ENCODE measurements at regions not wholly inside any gene's neighbourhood (a gene's known extent, or its start where the extent isn't known, plus 50 kb on each side); places are given as distances from the start of the nearest gene placed in this dataset.

DNA sequence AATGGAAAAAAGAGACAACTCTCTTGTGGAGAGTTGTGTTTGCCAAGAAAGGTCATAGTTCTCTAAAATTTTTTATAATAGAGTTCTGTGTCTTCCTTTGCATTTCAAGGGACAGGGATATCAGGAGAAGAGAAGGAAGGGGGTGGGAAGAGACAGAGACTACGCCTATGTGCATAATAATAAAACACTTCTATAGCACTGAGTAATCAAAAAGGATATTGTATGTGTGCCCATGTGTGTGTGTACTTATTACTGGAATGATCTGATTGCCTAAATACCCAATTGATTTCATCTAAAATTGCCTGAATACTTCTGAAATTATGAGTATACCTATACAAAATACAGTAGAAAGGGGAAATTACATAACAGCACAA is 803.7 kb upstream of the ACVR2A start:
- TF ChIP-seq, protein P1, sequence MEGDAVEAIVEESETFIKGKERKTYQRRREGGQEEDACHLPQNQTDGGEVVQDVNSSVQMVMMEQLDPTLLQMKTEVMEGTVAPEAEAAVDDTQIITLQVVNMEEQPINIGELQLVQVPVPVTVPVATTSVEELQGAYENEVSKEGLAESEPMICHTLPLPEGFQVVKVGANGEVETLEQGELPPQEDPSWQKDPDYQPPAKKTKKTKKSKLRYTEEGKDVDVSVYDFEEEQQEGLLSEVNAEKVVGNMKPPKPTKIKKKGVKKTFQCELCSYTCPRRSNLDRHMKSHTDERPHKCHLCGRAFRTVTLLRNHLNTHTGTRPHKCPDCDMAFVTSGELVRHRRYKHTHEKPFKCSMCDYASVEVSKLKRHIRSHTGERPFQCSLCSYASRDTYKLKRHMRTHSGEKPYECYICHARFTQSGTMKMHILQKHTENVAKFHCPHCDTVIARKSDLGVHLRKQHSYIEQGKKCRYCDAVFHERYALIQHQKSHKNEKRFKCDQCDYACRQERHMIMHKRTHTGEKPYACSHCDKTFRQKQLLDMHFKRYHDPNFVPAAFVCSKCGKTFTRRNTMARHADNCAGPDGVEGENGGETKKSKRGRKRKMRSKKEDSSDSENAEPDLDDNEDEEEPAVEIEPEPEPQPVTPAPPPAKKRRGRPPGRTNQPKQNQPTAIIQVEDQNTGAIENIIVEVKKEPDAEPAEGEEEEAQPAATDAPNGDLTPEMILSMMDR (IDR thresholded peaks at IDR 0.05), result no peak
- TF ChIP-seq EZH2 (IDR thresholded peaks at IDR 0.05; ENCODE audit: borderline replicate concordance, insufficient read depth, low read depth, low read length, poor library complexity, severe bottlenecking), result no peak
